ENCODE measurements at regions not wholly inside any gene's neighbourhood (a gene's known extent, or its start where the extent isn't known, plus 50 kb on each side); places are given as distances from the start of the nearest gene placed in this dataset.

DNA sequence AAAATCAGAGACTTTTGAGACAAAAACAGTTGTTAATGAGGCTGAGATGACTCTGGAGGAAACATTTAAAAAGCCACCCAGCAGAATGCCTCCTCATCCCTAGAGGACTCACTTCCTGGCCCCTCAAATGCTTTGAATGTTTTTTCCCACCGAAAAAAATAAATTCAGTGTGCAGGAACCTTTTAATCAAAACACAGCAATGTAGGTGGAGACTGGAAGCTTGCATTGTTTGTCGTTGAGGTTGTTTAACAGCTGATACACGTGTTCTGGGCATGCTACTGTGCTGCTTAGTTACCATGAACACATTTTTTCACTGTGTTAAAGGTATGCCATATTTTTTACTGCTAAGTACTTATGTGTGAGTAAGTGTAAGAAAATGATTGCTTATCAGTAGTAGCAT, 65.7 kb upstream of the ADCY2 start:
- H3K27ac ChIP-seq (ENCODE audit: low read depth, low read length, poor library complexity, severe bottlenecking), result no peak overlapping the region

DNA sequence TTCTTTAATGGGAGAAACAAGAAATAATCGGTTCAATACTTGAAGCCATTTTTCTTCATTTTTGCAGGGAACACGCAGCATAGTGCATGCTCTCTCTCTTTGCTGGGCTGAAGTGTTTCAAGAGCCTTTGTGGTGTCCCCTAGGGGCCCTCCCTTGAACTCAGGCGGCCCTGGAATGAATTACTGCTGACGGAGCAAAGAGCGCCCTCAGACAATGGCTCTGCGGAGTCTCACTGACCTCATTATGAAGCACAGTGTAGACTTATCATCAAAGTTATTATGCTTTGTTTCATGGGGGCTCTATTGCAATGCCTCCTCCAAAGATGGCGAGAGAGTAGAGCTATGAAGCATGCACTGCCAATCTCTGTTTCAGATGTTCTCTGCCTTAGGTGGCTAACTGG, 64.8 kb upstream of the ADCY2 start:
- TF ChIP-seq CTCF (IDR thresholded peaks at IDR 0.05; ENCODE audit: low read length), result no peak
- TF ChIP-seq EZH2 (IDR thresholded peaks at IDR 0.05; ENCODE audit: borderline replicate concordance, low read length), result no peak
- H3K9ac ChIP-seq (ENCODE audit: low read length), result no peak overlapping the region
- no peaks in the 10 kb centered on the region for H3F3A ChIP-seq (ENCODE audit: insufficient read depth, low read length)
- no peaks in the 10 kb centered on the region for H3K4me1 ChIP-seq (ENCODE audit: insufficient read depth, low read length, severe bottlenecking)
- H2AFZ ChIP-seq (ENCODE audit: low read length), result no peak overlapping the region
- no peaks in the 10 kb centered on the region for H3K9me2 ChIP-seq (ENCODE audit: low read depth, low read length)
- H3K4me3 ChIP-seq (ENCODE audit: low read depth, low read length, poor library complexity, severe bottlenecking), result no peak overlapping the region
- no peak overlapping the region for H3K27ac ChIP-seq (ENCODE audit: low read depth, low read length, poor library complexity, severe bottlenecking)
- no peaks in the 10 kb centered on the region for H3K79me2 ChIP-seq (ENCODE audit: insufficient read depth, low read length)
- no peaks in the 10 kb centered on the region for H4K20me1 ChIP-seq (ENCODE audit: insufficient read depth, low read length)
- no peaks in the 10 kb centered on the region for H3K36me3 ChIP-seq (ENCODE audit: insufficient read depth, low read length)
- H3K4me2 ChIP-seq (ENCODE audit: low read length), result no peak overlapping the region
- H3K27me3 ChIP-seq (ENCODE audit: insufficient read depth, low read length), result no peaks in the 10 kb centered on the region
- no peaks in the 10 kb centered on the region for H3K9me3 ChIP-seq (ENCODE audit: low read length)

More for the DNA sequence above, 65.7 kb upstream of the ADCY2 start:
- Histone ChIP-seq H3K4me1 (ENCODE audit: insufficient read depth, low read length, severe bottlenecking) (no peaks in the 10 kb centered on the region), H3K27me3 (ENCODE audit: insufficient read depth, low read length) (no peaks in the 10 kb centered on the region), H4K20me1 (ENCODE audit: insufficient read depth, low read length) (no peaks in the 10 kb centered on the region), H3K79me2 (ENCODE audit: insufficient read depth, low read length) (no peaks in the 10 kb centered on the region), H2AFZ (ENCODE audit: low read length) (no peak overlapping the region), H3K9me2 (ENCODE audit: low read depth, low read length) (no peaks in the 10 kb centered on the region), H3K4me3 (ENCODE audit: low read depth, low read length, poor library complexity, severe bottlenecking) (no peak overlapping the region), H3F3A (ENCODE audit: insufficient read depth, low read length) (no peaks in the 10 kb centered on the region), H3K9ac (ENCODE audit: low read length) (no peak overlapping the region), H3K4me2 (ENCODE audit: low read length) (no peak overlapping the region), H3K9me3 (ENCODE audit: low read length) (no peaks in the 10 kb centered on the region), H3K36me3 (ENCODE audit: insufficient read depth, low read length) (no peaks in the 10 kb centered on the region)
- no peak for TF ChIP-seq EZH2 (IDR thresholded peaks at IDR 0.05; ENCODE audit: borderline replicate concordance, low read length)
- TF ChIP-seq CTCF (IDR thresholded peaks at IDR 0.05; ENCODE audit: low read length), result no peak
